ENCODE measurements at regions not wholly inside any gene's neighbourhood (a gene's known extent, or its start where the extent isn't known, plus 50 kb on each side); places are given as distances from the start of the nearest gene placed in this dataset.
"Not testable (repeated sequence)": the region's sequence is repeated elsewhere in the genome, so short reads cannot be mapped to it uniquely, and the experiment has no call there.

- no peak for DNase-seq (ENCODE audit: low read depth in 1 of 2, low spot score in 2 of 2)
- Histone ChIP-seq H3K27ac (no peak overlapping the region), H3K4me1 (replicated peaks) (no peaks in the 10 kb centered on the region), H3K9me3 (replicated peaks) (no peaks in the 10 kb centered on the region), H3K27me3 (replicated peaks) (no peaks in the 10 kb centered on the region), H3K4me3 (no peak overlapping the region), H3K36me3 (no peaks in the 10 kb centered on the region)
These were observed 80.7 kb downstream of the TFAP2B start for GRCh38 chr6:50899306-50899870.

- Histone ChIP-seq H3K27me3 (replicated peaks) (no peaks in the 10 kb centered on the region), H3K27ac (no peak overlapping the region), H3K4me1 (replicated peaks) (no peaks in the 10 kb centered on the region), H3K36me3 (no peaks in the 10 kb centered on the region), H3K9me3 (replicated peaks) (no peaks in the 10 kb centered on the region), H3K4me3 (no peak overlapping the region)
- no peak for DNase-seq (ENCODE audit: low read depth in 1 of 2, low spot score in 2 of 2)
These were observed 83.6 kb downstream of the TFAP2B start for GRCh38 chr6:50902260-50902659.

- Histone ChIP-seq H3K9me3 (replicated peaks) (0 out of 2 replicates have a peak, but pooled peaks cover 2% of the 10 kb centered on the region), H3K4me3 (no peak overlapping the region), H3K4me1 (replicated peaks) (no peaks in the 10 kb centered on the region), H3K36me3 (no peaks in the 10 kb centered on the region), H3K27ac (no peak overlapping the region), H3K27me3 (replicated peaks) (no peaks in the 10 kb centered on the region)
- no peak for DNase-seq (ENCODE audit: low read depth in 1 of 2, low spot score in 2 of 2)
These were observed 86.6 kb downstream of the TFAP2B start for GRCh38 chr6:50905297-50905696.

GRCh38 chr6:50907565-50907964 is 88.9 kb downstream of the TFAP2B start:
- Histone ChIP-seq H3K36me3 (no peaks in the 10 kb centered on the region), H3K9me3 (replicated peaks) (0 out of 2 replicates have a peak, but pooled peaks cover 2% of the 10 kb centered on the region), H3K4me1 (replicated peaks) (no peaks in the 10 kb centered on the region), H3K27me3 (replicated peaks) (no peaks in the 10 kb centered on the region), H3K27ac (no peak overlapping the region), H3K4me3 (no peak overlapping the region)
- no peak for DNase-seq (ENCODE audit: low read depth in 1 of 2, low spot score in 2 of 2)

GRCh38 chr6:50913105-50913770 is 94.6 kb downstream of the TFAP2B start:
- Histone ChIP-seq H3K36me3 (no peaks in the 10 kb centered on the region), H3K27me3 (replicated peaks) (no peaks in the 10 kb centered on the region), H3K4me1 (replicated peaks) (no peaks in the 10 kb centered on the region), H3K27ac (no peak overlapping the region), H3K4me3 (no peak overlapping the region), H3K9me3 (replicated peaks) (no peaks in the 10 kb centered on the region)
- no peak for DNase-seq (ENCODE audit: low read depth in 1 of 2, low spot score in 2 of 2)

- not testable (repeated sequence) for H3K27me3 ChIP-seq (replicated peaks)
These were observed 102.7 kb downstream of the TFAP2B start for GRCh38 chr6:50921378-50921777.

GRCh38 chr6:50921968-50922367 is 103.3 kb downstream of the TFAP2B start:
- H3K36me3 ChIP-seq: no peaks in the 10 kb centered on the region
- DNase-seq (ENCODE audit: low read depth in 1 of 2, low spot score in 2 of 2): no peak
- H3K27me3 ChIP-seq (replicated peaks): no peaks in the 10 kb centered on the region
- no peaks in the 10 kb centered on the region for H3K4me1 ChIP-seq (replicated peaks)
- H3K9me3 ChIP-seq (replicated peaks): no peaks in the 10 kb centered on the region; the same call in 1 of the 2 replicates
- H3K27ac ChIP-seq: no peak overlapping the region
- H3K4me3 ChIP-seq: no peak overlapping the region

More at GRCh38 chr6:50921378-50921777, 102.7 kb downstream of the TFAP2B start:
- not testable (repeated sequence) for H3K27ac ChIP-seq; H3K4me3 ChIP-seq; H3K4me1 ChIP-seq (replicated peaks); DNase-seq (ENCODE audit: low read depth in 1 of 2, low spot score in 2 of 2); H3K36me3 ChIP-seq; H3K9me3 ChIP-seq (replicated peaks)

GRCh38 chr6:50922579-50923525 is 104.2 kb downstream of the TFAP2B start:
- no peak for DNase-seq (ENCODE audit: low read depth in 1 of 2, low spot score in 2 of 2)

GRCh38 chr6:50924758-50925157 is 106.1 kb downstream of the TFAP2B start:
- no peak for DNase-seq (ENCODE audit: low read depth in 1 of 2, low spot score in 2 of 2)
- Histone ChIP-seq H3K4me1 (replicated peaks) (no peaks in the 10 kb centered on the region), H3K36me3 (no peaks in the 10 kb centered on the region), H3K27me3 (replicated peaks) (no peaks in the 10 kb centered on the region), H3K4me3 (no peak overlapping the region), H3K9me3 (replicated peaks) (no peaks in the 10 kb centered on the region; the same call in 1 of the 2 replicates), H3K27ac (no peak overlapping the region)

More at GRCh38 chr6:50922579-50923525, 104.2 kb downstream of the TFAP2B start:
- no peak overlapping the region for H3K27ac ChIP-seq
- H3K27me3 ChIP-seq (replicated peaks): no peaks in the 10 kb centered on the region
- no peak overlapping the region for H3K4me3 ChIP-seq
- H3K4me1 ChIP-seq (replicated peaks): no peaks in the 10 kb centered on the region
- H3K36me3 ChIP-seq: no peaks in the 10 kb centered on the region
- H3K9me3 ChIP-seq (replicated peaks): no peaks in the 10 kb centered on the region; the same call in 1 of the 2 replicates

GRCh38 chr6:50925548-50925947 is 106.9 kb downstream of the TFAP2B start:
- no peak for DNase-seq (ENCODE audit: low read depth in 1 of 2, low spot score in 2 of 2)
- Histone ChIP-seq H3K4me3 (no peak overlapping the region), H3K36me3 (no peaks in the 10 kb centered on the region), H3K9me3 (replicated peaks) (no peaks in the 10 kb centered on the region; the same call in 1 of the 2 replicates), H3K27me3 (replicated peaks) (no peaks in the 10 kb centered on the region), H3K4me1 (replicated peaks) (no peaks in the 10 kb centered on the region), H3K27ac (no peak overlapping the region)

- Histone ChIP-seq H3K27ac (no peak overlapping the region), H3K27me3 (replicated peaks) (no peaks in the 10 kb centered on the region), H3K9me3 (replicated peaks) (no peaks in the 10 kb centered on the region; the same call in 1 of the 2 replicates), H3K4me1 (replicated peaks) (no peaks in the 10 kb centered on the region), H3K4me3 (no peak overlapping the region), H3K36me3 (no peaks in the 10 kb centered on the region)
- no peak for DNase-seq (ENCODE audit: low read depth in 1 of 2, low spot score in 2 of 2)
These were observed 107.3 kb downstream of the TFAP2B start for GRCh38 chr6:50925981-50926380.

- no peak overlapping the region for H3K4me3 ChIP-seq
- H3K4me1 ChIP-seq (replicated peaks): no peaks in the 10 kb centered on the region
- no peaks in the 10 kb centered on the region; the same call in 1 of the 2 replicates for H3K9me3 ChIP-seq (replicated peaks)
- no peak overlapping the region for H3K27ac ChIP-seq
- H3K27me3 ChIP-seq (replicated peaks): no peaks in the 10 kb centered on the region
- DNase-seq (ENCODE audit: low read depth in 1 of 2, low spot score in 2 of 2): no peak
- no peaks in the 10 kb centered on the region for H3K36me3 ChIP-seq
These were observed 109.1 kb downstream of the TFAP2B start for GRCh38 chr6:50927800-50928199.

- H3K4me1 ChIP-seq (replicated peaks): no peaks in the 10 kb centered on the region
- no peaks in the 10 kb centered on the region for H3K36me3 ChIP-seq
- H3K4me3 ChIP-seq: no peak overlapping the region
- no peaks in the 10 kb centered on the region for H3K9me3 ChIP-seq (replicated peaks)
- H3K27me3 ChIP-seq (replicated peaks): no peaks in the 10 kb centered on the region
- no peak for DNase-seq (ENCODE audit: low read depth in 1 of 2, low spot score in 2 of 2)
- no peak overlapping the region for H3K27ac ChIP-seq
These were observed 110.7 kb downstream of the TFAP2B start for GRCh38 chr6:50929323-50929722.

GRCh38 chr6:50935442-50935841 is 116.8 kb downstream of the TFAP2B start:
- Histone ChIP-seq H3K9me3 (replicated peaks) (no peaks in the 10 kb centered on the region), H3K27me3 (replicated peaks) (no peaks in the 10 kb centered on the region), H3K4me3 (no peak overlapping the region), H3K36me3 (no peaks in the 10 kb centered on the region), H3K4me1 (replicated peaks) (no peaks in the 10 kb centered on the region), H3K27ac (no peak overlapping the region)
- DNase-seq (ENCODE audit: low read depth in 1 of 2, low spot score in 2 of 2): no peak

All from SJSA1 (cell line).